ENCODE measurements at regions not wholly inside any gene's neighbourhood (a gene's known extent, or its start where the extent isn't known, plus 50 kb on each side); places are given as distances from the start of the nearest gene placed in this dataset.

DNA sequence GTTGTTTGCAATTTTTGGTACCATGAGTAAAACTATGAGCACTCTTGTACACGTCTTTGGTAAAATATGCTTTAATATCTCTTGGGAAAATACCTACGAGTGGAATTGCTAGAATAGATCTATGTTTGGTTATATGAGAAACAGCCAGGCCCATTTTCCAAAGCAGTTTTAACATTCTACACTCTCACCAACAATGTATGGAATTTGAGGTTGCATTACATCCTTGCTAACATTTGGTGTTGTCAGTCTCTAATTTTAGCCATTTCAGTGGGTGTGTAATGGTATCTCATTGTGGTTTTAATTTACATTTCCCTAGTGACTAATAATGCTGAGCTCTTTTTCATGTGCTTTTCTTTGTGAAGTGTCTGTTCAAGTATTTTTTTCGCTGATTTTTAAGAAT is 118.9 kb upstream of the TCF4 start:
- TF ChIP-seq EP300 (IDR thresholded peaks at IDR 0.05) (no peak), POLR2A (IDR thresholded peaks at IDR 0.05) (no peak)
- TF ChIP-seq, protein P1, sequence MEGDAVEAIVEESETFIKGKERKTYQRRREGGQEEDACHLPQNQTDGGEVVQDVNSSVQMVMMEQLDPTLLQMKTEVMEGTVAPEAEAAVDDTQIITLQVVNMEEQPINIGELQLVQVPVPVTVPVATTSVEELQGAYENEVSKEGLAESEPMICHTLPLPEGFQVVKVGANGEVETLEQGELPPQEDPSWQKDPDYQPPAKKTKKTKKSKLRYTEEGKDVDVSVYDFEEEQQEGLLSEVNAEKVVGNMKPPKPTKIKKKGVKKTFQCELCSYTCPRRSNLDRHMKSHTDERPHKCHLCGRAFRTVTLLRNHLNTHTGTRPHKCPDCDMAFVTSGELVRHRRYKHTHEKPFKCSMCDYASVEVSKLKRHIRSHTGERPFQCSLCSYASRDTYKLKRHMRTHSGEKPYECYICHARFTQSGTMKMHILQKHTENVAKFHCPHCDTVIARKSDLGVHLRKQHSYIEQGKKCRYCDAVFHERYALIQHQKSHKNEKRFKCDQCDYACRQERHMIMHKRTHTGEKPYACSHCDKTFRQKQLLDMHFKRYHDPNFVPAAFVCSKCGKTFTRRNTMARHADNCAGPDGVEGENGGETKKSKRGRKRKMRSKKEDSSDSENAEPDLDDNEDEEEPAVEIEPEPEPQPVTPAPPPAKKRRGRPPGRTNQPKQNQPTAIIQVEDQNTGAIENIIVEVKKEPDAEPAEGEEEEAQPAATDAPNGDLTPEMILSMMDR (IDR thresholded peaks at IDR 0.05) = no peak

Data from sigmoid colon (tissue), 4 donors.